HG03095 (cell line): ENCODE measurements at regions not wholly inside any gene's neighbourhood (a gene's known extent, or its start where the extent isn't known, plus 50 kb on each side); places are given as distances from the start of the nearest gene placed in this dataset.
A peak's percentile ranks its signal among the peaks of the same experiment; 100 is the strongest.

Experiments
- ATAC-seq: cut with Tn5 transposase; IDR thresholded peaks from one replicate; pipeline ENCODE4 v1.9.1; 2021; ENCODE audit warnings: moderate library complexity; ENCODE audit not compliant: unreplicated experiment

DNA sequence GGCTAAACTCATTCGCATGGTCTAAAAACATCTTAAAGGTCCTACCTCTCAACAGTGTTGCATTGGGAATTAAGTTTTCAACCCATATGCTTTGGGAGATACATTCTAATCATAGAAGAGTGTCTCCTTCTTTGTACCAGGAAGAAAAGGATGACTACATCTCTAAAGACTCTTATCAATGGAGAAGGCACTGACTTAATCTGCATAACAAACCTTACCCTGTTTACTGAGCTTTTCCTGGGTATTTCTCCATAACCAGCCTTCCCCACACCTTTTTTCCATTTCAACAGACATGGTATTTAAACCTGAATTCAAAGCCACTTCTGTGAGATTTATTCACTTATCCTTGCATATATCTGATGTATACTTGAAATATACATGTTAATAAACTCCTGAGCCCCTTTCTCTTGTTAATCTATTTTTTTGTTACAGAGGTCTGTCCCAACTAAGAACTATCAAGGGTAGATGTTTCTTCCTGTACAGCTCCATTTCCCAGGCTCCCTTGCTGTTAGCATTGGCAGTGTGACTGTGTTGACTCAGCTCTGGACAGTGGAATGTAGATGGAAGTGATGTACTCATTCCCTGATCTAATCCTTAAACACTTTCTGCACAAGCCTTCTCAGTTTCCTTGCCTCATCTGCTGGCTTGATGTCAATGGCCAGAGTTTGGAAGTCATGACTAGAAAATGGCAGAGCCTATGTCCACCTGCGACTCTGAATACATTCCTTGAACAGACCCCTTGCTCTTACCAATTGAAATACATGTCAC lies 148.9 kb upstream of the CPEB2 start:
- no peak for ATAC-seq

DNA sequence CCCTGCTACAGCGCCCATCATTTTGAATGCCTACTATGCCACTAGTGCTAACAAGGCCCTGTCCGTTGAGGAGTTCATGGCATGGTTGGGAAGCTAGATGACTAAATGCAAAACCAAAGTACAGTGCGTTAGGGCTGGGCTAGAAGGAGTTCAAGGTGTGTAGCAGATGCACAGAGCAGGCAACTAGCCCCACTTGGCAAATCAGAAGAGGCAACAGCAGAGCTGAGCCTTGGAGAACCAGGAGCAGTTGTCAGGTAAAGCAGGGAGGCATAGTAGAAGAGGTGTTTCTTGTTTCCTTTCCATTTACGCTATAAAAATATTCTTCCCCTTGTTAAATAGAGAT lies 146.6 kb upstream of the CPEB2 start:
- no peak for ATAC-seq

DNA sequence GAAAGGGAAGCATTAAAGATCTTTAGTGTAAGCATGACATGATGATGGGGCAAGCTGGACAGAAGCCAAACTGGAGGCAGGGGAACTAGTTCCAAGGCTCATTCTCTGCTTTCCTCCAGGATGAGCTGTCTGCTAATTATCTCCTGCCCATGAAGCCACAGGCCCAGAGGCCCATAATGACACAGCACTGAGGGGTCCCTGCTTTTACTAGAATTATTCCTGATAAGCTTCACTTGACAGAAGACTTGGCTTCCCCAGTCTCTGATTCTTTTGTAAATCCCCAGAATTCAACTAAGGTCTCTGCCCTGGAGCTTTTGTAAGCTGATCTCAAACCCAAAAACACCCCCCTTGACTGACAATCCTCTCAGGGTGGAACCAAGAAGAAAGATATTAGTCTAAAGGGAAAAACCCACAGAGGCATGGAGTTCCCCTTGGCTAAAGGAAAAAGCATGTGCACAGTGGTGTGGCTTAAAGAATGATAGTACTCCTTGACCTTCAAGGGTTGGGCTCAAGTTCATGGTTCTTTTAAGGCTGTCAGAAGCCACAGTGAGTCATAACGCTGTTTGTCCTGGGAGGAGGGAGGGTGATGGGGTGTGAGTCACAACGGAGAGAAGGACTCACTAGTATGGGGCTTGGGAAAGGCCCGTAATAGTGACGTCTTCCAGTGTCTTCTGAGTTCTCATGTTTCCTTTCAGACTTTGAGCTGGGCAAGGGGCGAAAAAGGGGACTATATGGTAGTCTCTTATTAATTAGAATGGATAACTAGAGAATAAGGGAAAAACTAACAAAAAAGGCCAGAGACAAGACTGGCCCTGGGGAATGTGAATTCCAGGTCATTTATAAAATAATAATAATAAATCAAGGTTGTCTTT lies 146.0 kb upstream of the CPEB2 start:
- peak; percentile 99 for ATAC-seq

DNA sequence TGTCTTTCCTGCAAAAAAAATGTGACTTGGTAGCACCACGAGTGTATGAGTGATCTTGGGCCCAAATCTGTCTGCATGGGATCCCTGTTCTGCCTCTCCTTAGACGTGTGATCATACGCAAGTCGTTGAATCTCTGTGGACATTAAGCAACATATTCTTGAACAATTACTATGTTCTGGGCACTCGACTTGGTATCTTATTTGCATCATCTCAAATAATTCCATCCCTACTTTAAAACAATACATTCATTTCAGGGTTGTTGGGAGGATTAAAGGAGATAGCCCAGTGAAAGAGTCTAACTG lies 145.4 kb upstream of the CPEB2 start:
- ATAC-seq: no peak

DNA sequence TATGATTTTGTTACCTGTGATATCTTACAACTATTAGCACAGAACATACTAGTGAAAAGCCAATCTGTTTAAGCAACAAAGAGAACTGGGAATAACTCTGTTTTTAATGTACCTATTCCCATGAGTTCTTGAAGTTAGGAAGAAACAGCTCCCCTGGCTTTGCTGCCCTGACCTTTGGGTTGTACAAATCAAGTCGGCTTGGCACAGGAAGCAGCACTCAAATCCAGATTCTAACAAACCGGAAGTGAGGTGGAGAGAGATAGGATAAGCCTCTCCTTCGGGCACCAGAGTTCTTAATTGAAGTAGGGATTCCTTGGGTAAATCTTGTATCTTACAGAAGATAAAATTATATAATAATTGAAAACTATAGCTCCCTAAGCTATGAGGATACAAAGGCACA lies 144.8 kb upstream of the CPEB2 start:
- ATAC-seq: no peak

DNA sequence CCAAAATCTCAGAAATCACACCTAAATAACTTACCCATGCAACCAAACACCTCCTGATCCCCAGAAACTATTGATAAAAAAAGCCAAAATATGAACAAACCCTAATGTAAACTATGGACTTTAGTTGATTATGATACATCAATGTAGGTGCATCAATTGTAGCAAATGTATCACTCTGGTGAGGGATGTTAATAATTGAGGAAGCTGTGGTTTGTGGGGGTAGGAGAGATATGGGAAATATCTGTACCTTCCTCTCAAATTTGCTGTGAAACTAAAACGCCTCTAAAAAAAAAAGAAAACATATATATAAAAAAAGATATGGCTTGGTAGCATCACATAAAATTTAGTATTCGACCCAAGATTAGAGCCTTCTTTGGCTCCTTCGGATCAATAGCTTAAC lies 144.3 kb upstream of the CPEB2 start:
- no peak for ATAC-seq

DNA sequence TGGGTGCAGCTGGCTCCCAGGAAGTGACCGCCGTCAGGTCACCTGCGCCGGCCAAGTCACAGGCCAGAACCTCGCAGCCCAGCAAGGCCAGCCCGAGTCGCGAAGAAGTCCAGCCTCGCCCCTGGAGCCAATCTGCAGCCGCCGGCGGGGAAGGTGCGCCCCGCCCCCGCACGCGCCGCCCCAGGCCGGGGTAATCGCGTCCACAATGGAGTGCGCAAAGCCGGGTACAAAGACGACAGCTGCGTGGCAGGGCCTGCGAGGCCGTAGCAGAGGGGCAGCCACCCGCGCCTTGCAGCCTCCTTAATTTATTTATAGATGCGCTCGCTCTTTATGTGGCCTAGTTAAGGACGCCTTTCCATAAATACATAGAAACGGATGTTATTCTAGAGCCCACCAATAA lies 139.4 kb upstream of the CPEB2 start:
- no peak for ATAC-seq

DNA sequence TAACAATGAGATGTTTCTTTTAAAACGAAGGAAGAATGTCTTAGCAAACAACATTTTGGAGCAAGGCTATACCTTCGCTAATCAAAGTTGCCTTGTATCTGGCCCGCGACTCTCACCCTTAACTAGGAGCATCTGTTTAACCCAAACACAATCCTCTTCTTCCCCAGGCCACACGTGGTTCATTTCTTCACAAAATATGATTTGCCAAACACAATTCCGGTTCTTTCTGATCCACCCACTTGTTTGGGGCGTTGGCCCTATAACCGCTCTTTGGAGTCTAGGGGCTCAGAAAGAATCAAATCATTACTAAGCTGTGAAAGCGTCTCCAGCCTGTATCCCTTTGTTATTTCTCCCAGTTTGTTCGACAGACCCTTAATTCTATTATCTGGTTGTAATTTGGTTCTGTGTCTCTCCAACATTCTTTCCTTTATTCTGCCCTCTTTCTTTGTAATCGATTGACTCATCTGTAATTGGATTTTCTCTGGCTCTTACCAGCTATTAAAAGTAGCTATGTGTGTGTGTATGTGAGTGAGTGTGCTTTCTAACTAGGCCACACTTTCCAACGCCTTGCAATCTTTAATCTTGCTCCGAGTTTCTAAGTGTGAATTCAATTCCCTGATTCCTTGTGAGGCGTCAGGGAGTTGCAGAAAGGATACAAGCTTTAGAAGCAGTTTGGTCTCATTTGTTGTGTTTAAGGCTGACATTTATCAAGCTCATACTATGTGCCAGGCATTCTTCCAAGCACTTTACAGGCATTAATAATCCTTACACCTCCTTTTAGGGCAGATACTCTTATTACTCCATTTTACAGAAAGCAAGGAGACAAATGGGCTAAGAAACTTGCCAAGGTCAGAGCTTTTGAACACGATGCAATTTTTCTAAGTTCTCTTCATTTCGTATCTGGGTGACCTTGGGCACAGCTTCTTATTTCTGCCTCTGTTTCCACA lies 138.6 kb upstream of the CPEB2 start:
- ATAC-seq: no peak

DNA sequence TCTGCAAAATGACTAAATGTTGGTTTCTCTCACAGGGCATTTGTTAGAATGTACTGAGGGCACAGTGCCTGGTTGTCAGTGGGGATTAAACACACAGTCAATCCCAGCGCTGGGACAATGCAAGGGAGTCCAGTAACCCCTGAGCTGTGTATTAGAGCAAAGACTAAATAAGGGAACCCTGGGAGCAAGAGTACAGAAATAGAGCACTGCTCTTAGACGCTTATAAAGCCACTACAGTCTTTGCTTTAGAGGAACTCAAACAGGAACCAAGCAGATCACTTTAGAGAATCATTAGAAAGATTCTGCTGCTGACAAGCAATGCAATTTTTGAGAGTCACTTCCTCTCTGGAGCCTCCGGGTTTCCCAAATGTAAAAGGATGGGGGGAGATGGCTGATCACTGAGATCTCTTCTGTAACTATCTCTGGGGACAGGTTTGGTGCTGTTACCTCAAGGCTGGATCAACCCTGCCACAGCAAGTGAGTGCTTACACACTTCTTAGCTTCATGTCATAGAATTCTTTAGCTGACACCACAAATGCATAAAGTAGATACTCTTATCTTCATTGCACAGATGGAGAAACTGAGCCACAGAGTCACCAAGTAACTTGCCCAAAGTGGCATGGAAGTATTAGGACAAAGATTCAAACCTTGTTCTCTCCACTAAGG lies 137.8 kb upstream of the CPEB2 start:
- no peak for ATAC-seq

DNA sequence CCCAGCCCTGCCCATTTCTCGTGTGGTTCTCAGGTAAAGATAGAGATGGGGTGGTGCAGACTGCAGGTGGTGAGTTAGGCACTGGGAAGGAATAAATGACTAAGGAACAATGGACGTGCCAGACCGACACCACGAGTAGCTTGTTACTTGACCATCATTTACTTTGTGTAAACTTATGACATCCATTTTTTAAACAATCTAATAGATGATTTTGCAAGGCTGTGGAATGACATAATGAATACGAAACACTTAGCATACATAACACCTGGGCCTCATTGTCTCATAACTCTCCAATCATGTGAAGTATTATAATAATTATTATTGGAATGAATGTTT lies 137.3 kb upstream of the CPEB2 start:
- ATAC-seq: no peak

DNA sequence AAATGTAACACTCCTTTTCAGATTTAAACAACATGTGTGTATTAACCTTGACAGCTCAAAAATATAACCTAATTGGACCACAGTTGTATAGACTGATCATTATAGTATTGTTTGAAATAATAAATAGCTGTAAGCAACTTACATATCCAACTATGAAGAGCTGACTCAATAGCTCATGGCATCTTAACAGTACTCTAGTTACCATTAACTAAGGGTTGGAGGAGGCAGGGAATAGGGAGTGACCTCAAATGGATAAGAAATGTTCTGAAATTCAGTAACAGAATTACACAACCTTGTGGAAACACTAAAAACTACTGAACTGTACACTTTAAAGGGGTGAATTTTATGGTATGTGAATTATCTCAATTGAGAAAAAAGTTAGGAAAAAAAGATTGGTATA lies 136.5 kb upstream of the CPEB2 start:
- ATAC-seq: no peak

DNA sequence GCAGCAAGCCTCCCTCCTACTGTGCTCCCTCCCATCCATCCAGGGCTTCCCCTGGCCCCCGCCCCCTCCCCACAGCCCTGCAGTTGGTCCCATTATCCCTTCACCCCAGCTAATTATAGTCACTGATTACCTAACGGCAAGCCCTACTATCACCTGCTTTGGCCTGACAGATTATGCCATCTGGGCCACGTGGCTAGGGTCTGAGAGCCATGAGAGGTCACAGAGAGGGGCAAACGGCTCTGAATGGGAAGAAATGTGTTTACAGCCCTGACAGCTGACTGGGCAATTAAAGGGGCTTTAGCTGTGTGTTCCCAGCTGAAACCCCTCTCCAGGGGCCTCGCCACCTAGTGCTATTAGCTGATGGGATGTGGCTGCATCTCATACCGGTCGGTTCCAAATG lies 134.4 kb upstream of the CPEB2 start:
- peak; percentile 8 for ATAC-seq

DNA sequence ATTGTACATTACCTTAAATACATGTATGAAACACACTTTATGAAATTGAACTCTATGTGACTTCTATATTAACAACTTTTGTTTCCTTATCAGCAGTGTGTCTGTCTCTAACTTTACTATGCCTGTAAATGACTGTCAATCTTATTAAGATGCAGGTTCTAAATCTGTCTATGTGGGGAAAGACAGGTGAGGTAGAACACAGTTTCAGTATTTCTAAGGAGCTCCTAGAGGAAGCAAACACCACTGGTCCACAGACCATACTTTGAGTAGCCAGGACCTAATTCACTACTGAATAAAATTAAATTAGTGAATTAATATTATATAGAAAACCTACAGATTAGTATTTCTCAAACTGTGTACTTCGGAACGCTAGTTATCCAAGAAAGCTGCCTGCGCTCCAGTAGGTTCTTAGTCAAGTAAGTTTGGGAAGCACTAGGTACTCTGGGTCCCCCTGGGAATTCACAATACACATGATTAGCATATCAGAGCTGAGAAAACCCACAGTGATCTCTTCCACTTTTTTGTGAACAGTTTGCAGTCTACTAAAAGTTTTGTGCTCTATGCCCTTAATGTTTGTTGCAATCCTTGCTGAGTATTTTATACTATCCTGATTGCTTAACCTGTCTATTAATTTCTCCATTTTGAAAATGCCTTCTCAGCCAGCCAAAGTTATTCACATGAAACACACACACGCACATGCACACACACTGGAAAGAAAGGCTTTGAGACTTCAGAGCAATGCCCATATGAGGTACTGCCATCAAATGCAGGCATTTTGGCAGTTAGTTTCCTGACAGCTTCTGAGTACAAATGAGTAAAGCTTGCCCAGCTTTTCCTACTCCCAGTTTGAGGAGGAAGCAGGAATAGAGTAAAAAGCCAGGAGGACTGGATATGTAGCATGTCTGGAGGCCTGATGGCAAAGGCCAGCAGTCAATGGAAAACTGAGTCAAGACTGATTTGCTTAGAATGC lies 133.6 kb upstream of the CPEB2 start:
- peak; percentile 53 for ATAC-seq

DNA sequence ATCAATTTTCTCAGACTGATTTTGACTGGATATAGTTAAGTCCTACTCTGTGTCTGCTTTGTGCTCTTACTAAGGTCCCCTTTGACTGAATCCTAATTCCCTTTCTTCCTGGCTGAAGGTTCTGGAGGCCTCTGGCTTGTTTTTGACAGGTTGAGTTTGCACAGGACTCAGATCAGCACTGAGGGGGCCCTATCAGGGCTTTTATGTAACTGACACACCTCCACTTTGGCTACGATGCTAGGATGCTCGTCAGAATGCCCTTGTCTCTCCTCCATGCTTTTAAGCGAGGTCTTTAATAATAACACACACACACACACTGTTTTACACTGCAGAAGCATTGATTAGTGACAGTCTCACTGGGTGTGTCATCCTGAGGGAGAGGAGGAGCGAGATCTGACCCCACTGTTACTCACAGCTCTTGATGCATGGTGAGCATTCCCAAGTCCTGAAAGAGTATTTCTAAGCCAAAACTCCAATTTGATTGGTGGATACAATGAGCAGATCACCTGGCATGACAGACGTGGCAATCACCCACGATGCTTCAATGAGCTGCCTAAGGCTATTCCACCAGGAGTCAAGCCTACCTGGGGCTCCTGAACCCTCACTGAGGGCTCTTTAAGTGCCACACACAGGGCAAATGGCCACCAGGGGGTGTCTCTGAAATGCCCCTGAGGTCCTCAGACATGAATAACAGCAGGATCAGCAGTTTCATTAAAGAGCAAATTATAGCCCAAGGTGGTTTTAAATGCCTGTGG lies 130.4 kb upstream of the CPEB2 start:
- ATAC-seq: no peak

DNA sequence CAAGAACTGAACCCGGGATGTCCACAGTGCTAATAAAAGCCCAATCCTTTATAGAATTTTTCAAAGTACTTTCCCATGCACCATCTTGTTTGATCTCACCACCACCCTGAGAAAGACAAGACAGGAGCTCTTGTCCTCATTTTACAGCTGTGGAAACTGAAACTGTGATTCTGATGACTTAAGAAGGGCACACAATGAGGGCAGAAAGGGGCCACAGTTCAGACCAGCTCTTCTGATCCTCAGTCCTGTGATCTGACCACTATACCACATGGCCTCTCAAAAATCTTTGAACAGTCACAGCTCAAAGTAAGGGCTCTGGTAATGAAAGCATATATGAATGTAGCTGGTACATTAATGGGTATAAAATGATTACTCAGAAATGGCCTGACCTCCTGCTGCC lies 127.3 kb upstream of the CPEB2 start:
- peak; percentile 56 for ATAC-seq

DNA sequence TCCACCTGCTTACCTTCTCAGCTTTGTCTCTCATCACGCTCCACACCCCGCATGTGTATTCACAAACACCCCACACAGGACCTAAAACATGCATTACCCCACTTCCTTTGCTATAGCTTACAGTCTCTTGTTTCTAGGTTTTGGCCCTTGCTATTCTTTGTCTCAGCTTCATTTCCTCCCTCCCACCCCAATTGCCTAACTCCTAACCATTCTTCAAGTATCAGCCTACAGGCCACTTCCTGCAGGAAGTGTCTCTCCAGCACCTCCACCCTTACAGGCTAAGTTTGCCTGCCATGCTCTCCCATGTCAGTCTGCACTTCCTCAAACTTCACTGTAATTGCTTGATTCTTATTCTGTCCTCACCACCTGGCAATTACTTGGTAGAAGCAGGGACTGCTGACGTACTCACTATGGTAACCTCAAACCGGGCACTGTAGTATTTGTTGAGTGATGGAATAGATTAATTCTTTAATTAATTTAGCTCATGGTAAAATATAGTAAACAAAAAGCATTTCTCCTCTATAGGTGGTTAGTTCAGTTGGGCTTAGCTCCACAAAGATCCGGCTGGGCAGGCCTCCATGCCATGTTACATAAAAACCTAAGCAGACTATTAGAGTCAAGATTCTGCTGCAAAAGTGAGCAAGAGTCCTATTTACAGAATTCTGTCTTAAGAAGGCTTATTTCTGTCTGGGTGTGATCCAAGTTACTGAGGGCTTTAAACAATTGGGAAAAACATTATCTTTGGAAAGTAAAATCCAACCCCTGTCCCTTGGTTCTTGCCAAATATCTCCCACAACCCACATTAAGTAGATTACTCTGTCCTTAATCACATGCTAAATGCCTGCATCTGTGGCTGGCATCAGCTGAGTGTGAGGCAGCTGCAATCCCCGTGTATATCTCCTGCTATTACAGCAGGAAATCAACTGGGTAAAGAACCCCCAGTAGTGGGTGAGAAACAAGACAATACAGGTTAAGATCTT lies 124.7 kb upstream of the CPEB2 start:
- peak; percentile 39 for ATAC-seq

DNA sequence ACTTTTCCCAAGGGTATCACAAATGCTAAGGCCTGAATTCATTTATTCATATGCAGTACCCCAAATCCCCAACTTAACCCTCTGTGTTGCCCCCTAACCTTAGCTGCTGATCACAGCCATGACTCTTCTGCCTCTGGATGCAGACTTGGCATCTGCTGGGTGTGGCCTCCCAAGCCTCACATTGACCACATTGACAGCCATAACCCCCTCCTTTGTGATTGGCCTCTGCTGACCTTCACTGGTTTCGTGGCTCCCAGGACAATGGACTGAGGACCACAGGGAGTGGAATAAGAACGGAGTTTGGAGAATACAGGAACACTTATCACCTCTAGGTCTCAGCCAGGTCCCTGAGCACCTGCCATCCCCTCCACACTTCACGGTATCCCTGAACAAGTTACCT lies 123.6 kb upstream of the CPEB2 start:
- ATAC-seq: no peak

DNA sequence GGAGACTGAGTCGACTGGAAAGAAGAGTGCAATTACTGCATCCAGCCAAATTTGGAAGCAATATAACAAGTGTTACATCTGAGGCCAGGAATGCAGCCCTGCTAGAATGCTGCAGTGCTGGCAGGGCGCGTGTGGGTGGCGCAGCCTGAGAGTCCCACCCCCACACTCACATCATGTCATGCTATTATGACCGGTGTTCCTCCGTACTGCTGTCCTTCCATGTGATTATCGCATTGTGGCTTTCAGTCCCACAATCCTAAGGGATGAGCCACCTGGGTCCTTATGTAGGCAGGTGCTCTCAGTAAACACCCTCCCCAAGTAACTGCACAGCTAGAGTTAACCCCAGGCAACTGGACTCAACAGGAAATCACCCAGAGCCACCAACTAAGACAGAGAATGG lies 122.6 kb upstream of the CPEB2 start:
- ATAC-seq: no peak
